Endothelial cell (in vitro differentiated cells): ENCODE measurements at regions not wholly inside any gene's neighbourhood (a gene's known extent, or its start where the extent isn't known, plus 50 kb on each side); places are given as distances from the start of the nearest gene placed in this dataset.

ENCODE experiments used
- DNase-seq: peaks from one replicate; pipeline ENCODE4 v3.0.0; 2021; ENCODE audit warnings: low spot score
- H3K27ac Mint-ChIP-seq: one replicate; pipeline ENCODE4 v1.8.0; 2021; ENCODE audit warnings: mixed read lengths, inconsistent platforms; ENCODE audit not compliant: unreplicated experiment
- H3K27me3 Mint-ChIP-seq: one replicate; pipeline ENCODE4 v1.8.0; 2021; ENCODE audit warnings: mild to moderate bottlenecking, moderate library complexity, mixed read lengths, inconsistent platforms; ENCODE audit not compliant: unreplicated experiment
- H3K36me3 Mint-ChIP-seq: one replicate; pipeline ENCODE4 v1.8.0; 2021; ENCODE audit warnings: mild to moderate bottlenecking, low read depth, mixed read lengths, inconsistent platforms; ENCODE audit not compliant: unreplicated experiment
- H3K4me1 Mint-ChIP-seq: one replicate; pipeline ENCODE4 v1.8.0; 2021; ENCODE audit warnings: mild to moderate bottlenecking, mixed read lengths, inconsistent platforms; ENCODE audit not compliant: unreplicated experiment
- H3K4me3 Mint-ChIP-seq: one replicate; pipeline ENCODE4 v1.8.0; 2021; ENCODE audit warnings: mild to moderate bottlenecking, mixed read lengths, inconsistent platforms; ENCODE audit not compliant: unreplicated experiment
- H3K9me3 Mint-ChIP-seq: one replicate; pipeline ENCODE4 v1.8.0; 2021; ENCODE audit warnings: mixed read lengths, inconsistent platforms; ENCODE audit not compliant: unreplicated experiment
- CTCF ChIP-seq: fragments of 200-600 bp; sonication (generic); IDR thresholded peaks from one replicate; pipeline ENCODE4 v1.5.0; 2021; ENCODE audit warnings: antibody characterized with exemption; ENCODE audit not compliant: unreplicated experiment

GRCh38 chr2:83168377-83168776, 1290.7 kb downstream of the SUCLG1 start:
- no peaks in the 10 kb centered on the region for H3K36me3 Mint-ChIP-seq
- H3K9me3 Mint-ChIP-seq = no peaks in the 10 kb centered on the region
- no peaks in the 10 kb centered on the region for H3K27me3 Mint-ChIP-seq
- H3K27ac Mint-ChIP-seq = no peak overlapping the region
- H3K4me1 Mint-ChIP-seq = peaks cover 2% of the 10 kb centered on the region
- no peak for DNase-seq
- no peak for TF ChIP-seq CTCF
- H3K4me3 Mint-ChIP-seq = no peak overlapping the region

- Mint-ChIP-seq H3K4me3 (no peak overlapping the region), H3K36me3 (no peaks in the 10 kb centered on the region), H3K4me1 (no peaks in the 10 kb centered on the region), H3K27ac (no peak overlapping the region), H3K27me3 (no peaks in the 10 kb centered on the region), H3K9me3 (no peaks in the 10 kb centered on the region)
- no peak for DNase-seq
- TF ChIP-seq CTCF = no peak
These were observed 1296.7 kb downstream of the SUCLG1 start for GRCh38 chr2:83162421-83162820.

GRCh38 chr2:83160571-83160970, 1298.5 kb downstream of the SUCLG1 start:
- Mint-ChIP-seq H3K4me1 (no peaks in the 10 kb centered on the region), H3K36me3 (no peaks in the 10 kb centered on the region), H3K4me3 (no peak overlapping the region), H3K27ac (no peak overlapping the region), H3K9me3 (no peaks in the 10 kb centered on the region), H3K27me3 (no peaks in the 10 kb centered on the region)
- DNase-seq = no peak
- TF ChIP-seq CTCF = no peak

GRCh38 chr2:83155826-83156225, 1303.3 kb downstream of the SUCLG1 start:
- H3K27ac Mint-ChIP-seq = no peak overlapping the region
- H3K4me1 Mint-ChIP-seq = no peaks in the 10 kb centered on the region
- H3K36me3 Mint-ChIP-seq = no peaks in the 10 kb centered on the region
- TF ChIP-seq CTCF = no peak
- DNase-seq = no peak
- no peaks in the 10 kb centered on the region for H3K9me3 Mint-ChIP-seq
- no peaks in the 10 kb centered on the region for H3K27me3 Mint-ChIP-seq
- H3K4me3 Mint-ChIP-seq = no peak overlapping the region

- Mint-ChIP-seq H3K27me3 (no peaks in the 10 kb centered on the region), H3K4me3 (no peak overlapping the region), H3K36me3 (no peaks in the 10 kb centered on the region), H3K27ac (no peak overlapping the region), H3K9me3 (no peaks in the 10 kb centered on the region), H3K4me1 (no peaks in the 10 kb centered on the region)
- no peak for DNase-seq
- no peak for TF ChIP-seq CTCF
These were observed 1315.1 kb downstream of the SUCLG1 start for GRCh38 chr2:83143946-83144345.
